ENCODE measurements at regions not wholly inside any gene's neighbourhood (a gene's known extent, or its start where the extent isn't known, plus 50 kb on each side); places are given as distances from the start of the nearest gene placed in this dataset.
"Not testable (repeated sequence)": the region's sequence is repeated elsewhere in the genome, so short reads cannot be mapped to it uniquely, and the experiment has no call there.

GRCh38 chr15:26015516-26016075, 152.5 kb upstream of the ATP10A start:
- DNase-seq, result no peak

DNA sequence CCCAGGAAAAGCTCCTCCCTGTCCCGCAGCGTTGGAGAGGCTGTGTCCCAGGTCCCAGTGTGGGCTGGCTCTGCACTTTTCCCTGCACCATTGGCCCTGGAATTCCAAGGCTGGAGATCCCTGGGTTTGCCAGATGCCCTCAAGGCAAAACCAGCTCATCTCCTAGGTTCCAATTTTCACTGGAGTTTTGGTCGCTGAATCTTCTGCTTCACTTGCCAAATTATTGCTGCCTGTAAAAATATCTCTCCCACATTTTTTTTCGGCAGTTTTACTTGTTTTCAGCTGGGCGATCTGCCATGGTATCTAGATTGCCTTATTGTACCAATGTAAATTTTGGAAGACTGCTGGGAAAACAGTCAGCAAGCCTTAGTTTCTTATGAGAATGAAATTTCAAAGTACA, 150.9 kb upstream of the ATP10A start:
- no peak for DNase-seq

DNA sequence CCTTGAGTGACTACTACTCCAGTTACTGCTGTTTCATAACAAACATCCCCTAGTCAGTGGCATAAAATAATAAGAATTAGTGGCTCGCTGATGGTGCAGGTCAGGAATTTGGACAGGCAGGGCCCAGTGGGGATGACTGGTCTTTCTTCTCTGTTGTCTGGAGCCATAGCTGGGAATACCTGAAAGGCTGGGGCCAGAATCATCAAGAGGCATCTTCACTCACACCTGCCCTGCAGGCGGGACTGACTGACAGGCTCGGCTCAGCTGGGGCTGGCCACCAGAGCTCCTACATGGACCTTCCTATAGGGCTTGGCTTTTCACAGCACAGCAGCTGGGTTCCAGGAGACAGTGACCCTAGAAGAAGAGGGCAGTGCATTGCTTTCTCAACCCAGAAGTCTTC, 148.8 kb upstream of the ATP10A start:
- DNase-seq, result no peak

DNA sequence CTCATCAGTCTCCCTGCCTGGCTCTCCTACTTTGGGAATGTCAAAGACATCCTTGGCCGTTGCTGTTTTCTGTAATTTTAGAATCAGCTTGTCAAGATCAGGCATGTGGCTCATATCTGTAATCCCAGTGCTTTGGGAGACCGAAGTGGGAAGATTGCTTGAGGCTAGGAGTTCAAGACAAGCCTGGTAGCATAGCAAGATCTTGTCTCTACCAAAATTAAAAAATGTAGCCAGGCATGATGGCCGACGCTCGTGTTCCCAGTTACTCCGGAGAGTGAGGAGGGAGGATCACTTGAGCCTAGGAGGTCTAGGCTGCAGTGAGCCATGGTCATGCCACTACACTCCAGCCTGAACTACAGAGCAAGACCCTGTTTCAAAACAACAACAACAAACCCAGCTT, 144.0 kb upstream of the ATP10A start:
- no peak for DNase-seq

DNA sequence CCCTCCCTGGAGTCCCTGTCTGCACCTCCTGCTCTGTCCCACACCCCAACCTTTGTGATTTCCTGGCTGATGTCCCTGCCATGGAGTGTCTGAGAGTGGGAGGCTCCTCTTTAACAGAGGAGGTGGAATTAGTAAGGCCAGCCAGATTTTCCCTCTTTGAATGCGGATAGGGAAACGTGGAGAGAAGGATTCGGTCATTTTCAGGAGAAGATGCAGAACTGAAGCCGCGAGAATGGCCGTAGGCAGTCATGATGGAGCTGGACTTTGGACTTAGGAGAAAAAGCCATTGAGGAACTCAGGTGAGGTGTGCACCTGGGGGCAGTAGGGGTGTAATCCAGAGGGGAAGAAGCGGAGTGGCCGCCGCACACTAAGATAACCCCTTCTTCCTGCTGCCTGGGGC, 138.1 kb upstream of the ATP10A start:
- no peak for DNase-seq

DNA sequence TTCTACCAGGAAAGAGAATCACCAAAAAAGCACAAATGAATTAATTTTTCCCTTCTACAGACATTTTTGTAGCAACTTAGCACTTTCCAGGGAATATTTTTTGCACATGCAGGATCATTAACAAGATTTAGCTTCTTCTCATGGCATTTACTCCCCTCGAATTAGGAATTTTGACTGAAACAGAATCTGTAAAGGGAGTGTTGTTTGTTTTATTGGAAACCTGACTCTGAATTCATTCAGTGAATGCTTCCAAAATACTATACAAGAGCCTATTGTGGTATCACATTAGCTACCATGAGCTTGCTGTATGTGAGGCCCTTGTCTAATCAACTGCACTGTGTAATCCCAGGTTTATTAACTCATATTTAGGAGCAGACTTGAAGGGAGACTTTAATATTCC, 130.4 kb upstream of the ATP10A start:
- no peak for DNase-seq

DNA sequence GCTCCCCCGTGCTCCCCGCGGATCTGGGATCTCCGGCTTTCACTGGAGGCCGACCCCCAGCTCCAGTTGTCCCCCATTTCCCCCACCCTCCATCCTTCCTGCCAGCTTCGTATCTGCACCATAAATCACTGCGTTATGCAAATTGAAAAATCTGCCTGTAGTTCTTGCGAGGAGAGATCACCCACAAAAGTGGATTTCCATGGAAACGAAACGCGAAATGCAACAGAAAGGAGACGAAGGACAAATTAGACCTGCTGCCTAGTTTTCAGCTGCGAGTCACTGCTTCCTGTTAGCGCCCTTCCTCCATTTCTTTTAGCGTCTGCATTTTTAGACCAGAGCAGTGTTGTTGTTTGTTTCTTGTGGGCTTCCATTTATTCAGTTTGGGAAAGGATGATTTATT, 127.1 kb upstream of the ATP10A start:
- DNase-seq, result no peak

GRCh38 chr15:25989327-25989726, 126.2 kb upstream of the ATP10A start:
- no peak for DNase-seq

- DNase-seq, result not testable (repeated sequence)
Observed at GRCh38 chr15:25988716-25989115, 125.6 kb upstream of the ATP10A start.

- no peak for DNase-seq
Observed at GRCh38 chr15:25987638-25988037, 124.5 kb upstream of the ATP10A start.

GRCh38 chr15:25985165-25985564, 122.0 kb upstream of the ATP10A start:
- no peak for DNase-seq

- no peak for DNase-seq
Observed at GRCh38 chr15:25982736-25983135, 119.6 kb upstream of the ATP10A start.

GRCh38 chr15:25981114-25981513, 118.0 kb upstream of the ATP10A start:
- DNase-seq, result no peak

DNA sequence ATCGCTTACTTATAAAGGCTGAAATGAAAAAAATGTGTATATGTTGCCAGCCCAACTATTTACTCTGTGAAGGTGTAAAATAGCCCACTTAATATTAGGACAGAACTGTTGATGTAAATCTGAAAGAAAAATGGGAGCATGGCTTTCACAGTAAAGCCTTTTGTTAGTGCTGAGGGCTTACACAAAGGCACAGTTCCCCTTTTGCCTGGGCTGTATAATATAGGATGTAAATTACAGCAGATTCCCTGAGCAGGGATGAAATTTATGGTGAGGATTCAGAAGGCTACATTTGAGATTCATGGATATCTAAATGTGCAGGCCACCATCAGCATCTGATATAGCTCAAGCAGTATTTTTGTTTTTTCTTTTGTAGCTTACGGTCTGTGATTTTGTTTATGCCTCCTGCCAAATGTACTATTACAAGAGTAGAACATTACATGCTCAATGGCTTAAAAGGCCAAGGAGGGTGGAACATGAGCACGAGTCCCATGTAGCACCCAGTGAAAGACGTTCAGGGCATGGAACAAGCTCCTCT, 109.1 kb upstream of the ATP10A start:
- no peak for DNase-seq

- DNase-seq, result no peak
Observed at GRCh38 chr15:25971053-25971452, 107.9 kb upstream of the ATP10A start.

DNA sequence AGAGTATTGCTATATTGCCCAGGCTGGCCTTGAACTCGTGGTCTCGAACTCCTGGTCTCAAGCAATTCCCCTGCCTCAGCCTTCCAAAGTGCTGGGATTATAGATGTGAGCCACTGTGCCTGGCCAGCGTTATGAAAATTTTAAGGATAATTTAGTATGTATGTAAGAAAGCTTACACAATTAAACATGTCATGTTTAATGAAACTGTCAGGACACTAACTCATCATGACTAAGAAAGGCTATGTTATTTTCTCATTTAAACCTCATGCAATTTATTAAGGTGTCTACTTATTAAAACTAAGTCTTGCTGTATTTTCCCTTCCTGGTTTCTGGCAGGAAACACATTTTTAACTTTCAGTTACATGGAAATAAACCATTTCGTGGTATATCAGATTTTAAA, 106.8 kb upstream of the ATP10A start:
- DNase-seq, result no peak

DNA sequence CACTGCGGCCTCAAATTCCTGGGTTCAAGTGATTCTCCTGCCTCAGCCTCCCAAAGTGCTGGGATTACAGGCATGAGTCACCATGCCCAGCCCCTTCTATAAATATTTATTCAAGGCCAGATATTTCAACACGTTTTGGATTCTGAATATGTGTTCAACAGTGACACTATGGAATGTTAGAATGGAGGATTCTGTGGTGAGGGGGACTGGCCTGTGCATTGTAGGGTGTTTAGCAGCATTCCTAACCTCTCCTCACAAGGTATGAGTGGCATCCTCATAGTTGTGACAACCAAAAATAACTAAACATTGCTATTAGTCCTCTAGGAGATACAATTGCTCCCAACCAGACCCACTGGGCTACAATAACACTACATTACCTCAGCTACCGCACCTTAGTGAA, 104.0 kb upstream of the ATP10A start:
- DNase-seq, result no peak

DNA sequence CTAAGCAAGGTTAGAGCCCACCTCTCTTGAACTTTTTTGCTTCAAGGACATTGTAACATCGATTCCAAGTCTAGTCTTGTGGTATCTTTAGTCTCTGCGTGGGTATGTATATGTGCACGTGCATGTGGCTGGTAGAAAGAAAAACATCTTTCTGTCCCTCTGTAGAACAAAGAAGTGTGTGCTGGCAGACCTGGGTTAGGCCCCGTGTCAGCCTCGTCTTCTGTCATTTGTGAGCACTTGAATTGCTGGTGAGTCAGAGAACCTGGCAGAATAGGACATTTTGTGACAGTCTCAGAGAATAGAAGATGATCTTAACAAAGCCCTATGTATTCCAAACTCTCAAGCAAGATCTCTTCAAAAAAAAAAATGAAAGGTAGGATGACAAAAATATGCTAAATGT, 102.2 kb upstream of the ATP10A start:
- no peak for DNase-seq

- no peak for DNase-seq
Observed at GRCh38 chr15:25960273-25960672, 97.1 kb upstream of the ATP10A start.

DNA sequence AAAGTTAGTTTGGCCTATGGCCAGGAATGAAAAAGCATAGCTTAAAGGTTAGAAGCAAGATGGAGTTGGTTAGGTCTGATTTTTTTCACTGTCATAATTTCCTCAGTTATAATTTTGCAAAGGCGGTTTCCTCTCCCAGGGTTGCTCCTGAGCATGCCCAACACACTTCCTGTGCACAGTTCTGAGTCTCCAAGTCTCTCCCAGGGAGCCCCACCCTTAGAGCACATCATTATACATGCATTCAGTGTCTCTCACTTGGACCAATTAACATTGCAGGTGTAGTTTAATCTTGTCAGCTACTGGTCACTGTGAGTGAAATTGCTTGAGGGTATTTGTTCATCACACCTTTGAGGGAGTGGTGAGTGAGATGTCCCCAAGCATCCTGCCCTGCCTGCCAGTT, 96.0 kb upstream of the ATP10A start:
- DNase-seq, result no peak

DNA sequence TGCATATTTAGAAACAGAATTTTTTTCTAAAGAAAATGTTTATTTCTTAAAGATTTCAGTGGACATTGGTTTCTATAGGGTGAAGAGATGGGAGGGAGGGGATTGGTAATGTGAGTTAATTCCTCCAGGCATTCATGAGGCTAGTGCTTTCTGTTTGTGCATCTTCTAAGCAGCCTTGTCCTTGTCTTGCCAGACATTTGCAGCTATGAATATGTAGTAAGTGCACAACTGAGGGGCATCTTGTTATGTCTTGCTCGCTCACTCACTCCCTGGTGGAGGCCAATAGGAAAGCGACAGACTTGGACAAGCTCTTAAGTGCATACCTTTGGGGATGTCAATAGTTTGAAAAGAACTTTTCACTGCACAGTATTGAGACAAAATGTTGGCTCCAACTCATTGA, 92.5 kb upstream of the ATP10A start:
- no peak for DNase-seq

DNA sequence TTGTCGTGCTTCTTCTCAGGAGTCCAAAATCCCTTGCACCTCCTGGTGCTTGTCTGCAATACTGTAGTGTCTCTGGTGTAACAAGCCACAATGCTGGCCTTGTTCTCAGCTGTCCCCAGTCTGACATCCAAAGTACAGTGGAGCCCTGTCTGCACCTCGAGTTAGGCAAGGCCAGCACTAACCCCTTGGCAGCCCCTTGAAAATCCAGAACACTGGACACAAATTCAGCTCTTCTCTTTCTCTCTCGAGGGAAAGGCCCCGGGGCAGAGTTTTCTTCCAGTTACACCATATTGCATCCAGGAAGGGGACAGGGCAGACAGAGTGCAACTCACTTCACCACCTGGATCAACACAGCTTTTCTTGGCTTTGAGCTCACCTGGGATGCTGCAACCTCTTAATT, 91.3 kb upstream of the ATP10A start:
- DNase-seq, result no peak

GRCh38 chr15:25950014-25950413, 86.9 kb upstream of the ATP10A start:
- DNase-seq, result no peak

DNA sequence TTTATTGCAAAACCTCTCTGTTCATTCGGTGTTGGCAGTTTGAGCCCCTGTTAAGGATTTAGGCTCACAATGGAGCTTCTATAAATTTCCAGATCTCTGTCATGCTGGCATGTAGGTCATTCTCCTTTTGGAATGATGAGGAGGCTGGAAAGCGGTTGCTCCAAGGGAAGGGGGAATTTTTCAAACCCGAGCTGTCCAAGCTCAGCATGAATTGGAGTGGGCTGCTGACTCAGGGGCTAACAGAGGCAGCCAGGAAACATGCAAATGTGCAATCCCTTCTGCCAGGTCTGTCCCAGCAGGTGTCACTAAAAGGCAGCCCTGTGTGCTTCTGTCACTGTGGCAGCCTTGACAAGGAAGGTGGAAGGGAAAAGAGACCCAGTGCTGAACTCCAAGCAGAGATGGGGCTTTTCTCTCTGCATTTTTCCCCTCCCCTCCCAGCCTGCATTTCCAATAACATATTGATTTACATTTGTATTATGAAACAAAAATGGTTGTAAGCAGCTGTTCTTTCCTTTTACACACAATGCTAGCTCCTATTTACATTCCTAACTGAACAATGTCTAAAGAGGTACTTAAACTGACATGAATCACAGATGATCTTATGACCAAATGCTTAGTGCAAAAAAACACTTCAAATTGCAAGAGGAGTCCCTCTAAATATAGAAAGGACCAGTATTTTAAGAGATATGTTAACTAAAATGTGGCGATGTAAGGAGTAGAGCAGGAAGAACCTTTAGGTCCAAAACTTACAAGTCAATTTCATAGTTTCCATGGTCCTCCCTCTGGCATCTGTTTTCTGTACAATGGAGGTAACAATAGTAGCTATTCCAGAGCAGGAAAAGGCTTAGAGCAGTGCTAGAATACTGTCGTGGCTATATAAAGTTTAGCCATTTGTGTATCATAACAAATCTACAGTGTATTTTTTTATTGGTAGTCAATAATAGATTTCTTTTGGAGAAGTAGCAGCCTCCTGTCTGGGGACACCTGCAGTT, 84.5 kb upstream of the ATP10A start:
- DNase-seq, result no peak
